PC-9 (cell line): ENCODE measurements at regions not wholly inside any gene's neighbourhood (a gene's known extent, or its start where the extent isn't known, plus 50 kb on each side); places are given as distances from the start of the nearest gene placed in this dataset.

Experiments
- BruUV-seq: library from RNA; stranded (reverse); fragments of 400-500 nt; replicated peaks from 2 replicates; lab custom pipeline; 2021; lab: Mats Ljungman, UMichigan
- CTCF ChIA-PET: fragments of 300-600 bp; sonication (Branson Sonifier 250); formaldehyde crosslinking; loops from one replicate; lab custom pipeline; 2022; ENCODE audit warnings: antibody characterized with exemption; lab: Charles Lee
- POLR2A ChIA-PET: fragments of 300-600 bp; sonication (Branson Sonifier 250); formaldehyde crosslinking; loops from one replicate; lab custom pipeline; 2022; ENCODE audit warnings: antibody characterized with exemption; ENCODE audit not compliant: unreplicated experiment; lab: Charles Lee
- DNase-seq, 2 experiments: peaks; one replicate each; pipeline versions ENCODE4 v3.0.0 to v3.0.0-alpha.2; 2015 to 2022; ENCODE audit warnings: mixed read lengths in 1 of 2
- H2AFZ ChIP-seq: fragments of 200-600 bp; sonication (generic); 2 replicates; pipeline ENCODE4 v1.8.1; 2017; ENCODE audit warnings: antibody characterized with exemption
- H3F3A ChIP-seq: fragments of 200-600 bp; sonication (generic); 2 replicates; pipeline ENCODE4 v1.8.1; 2017; ENCODE audit warnings: antibody characterized with exemption, mild to moderate bottlenecking, low read depth; ENCODE audit not compliant: insufficient read depth
- H3K27ac ChIP-seq: fragments of 200-600 bp; sonication (generic); 2 replicates; pipeline ENCODE4 v1.6.1; 2016; ENCODE audit warnings: mixed run types
- H3K27me3 ChIP-seq: fragments of 200-600 bp; sonication (generic); 2 replicates; pipeline ENCODE4 v1.6.1; 2016; ENCODE audit warnings: low read depth, mixed run types; ENCODE audit not compliant: insufficient read depth
- H3K36me3 ChIP-seq: fragments of 200-600 bp; sonication (generic); 2 replicates; pipeline ENCODE4 v1.6.1; 2016; ENCODE audit warnings: low read depth, mixed run types
- H3K4me1 ChIP-seq: fragments of 200-600 bp; sonication (generic); replicated peaks from 2 replicates; pipeline ENCODE4 v1.6.1; 2016; ENCODE audit warnings: mixed run types; ENCODE audit not compliant: insufficient read depth
- H3K4me2 ChIP-seq: fragments of 200-600 bp; sonication (generic); 2 replicates; pipeline ENCODE4 v1.6.1; 2017; ENCODE audit warnings: mixed run types
- H3K4me3 ChIP-seq: fragments of 200-600 bp; sonication (generic); 2 replicates; pipeline ENCODE4 v1.6.1; 2016; ENCODE audit warnings: mixed run types
- H3K79me2 ChIP-seq: fragments of 200-600 bp; sonication (generic); 2 replicates; pipeline ENCODE4 v1.6.1; 2017; ENCODE audit warnings: low read depth, mixed run types
- H3K9me2 ChIP-seq: fragments of 200-600 bp; sonication (generic); 2 replicates; pipeline ENCODE4 v1.8.1; 2017; ENCODE audit warnings: mild to moderate bottlenecking; ENCODE audit not compliant: insufficient read depth
- H3K9me3 ChIP-seq: fragments of 200-600 bp; sonication (generic); 2 replicates; pipeline ENCODE4 v1.8.1; 2016; ENCODE audit warnings: low read depth; ENCODE audit not compliant: insufficient read depth
- H4K20me1 ChIP-seq: fragments of 200-600 bp; sonication (generic); 2 replicates; pipeline ENCODE4 v1.8.1; 2017; ENCODE audit not compliant: insufficient read depth
- EZH2 ChIP-seq: fragments of 200-600 bp; sonication (generic); IDR thresholded peaks from 2 replicates; pipeline ENCODE4 v1.8.0; 2017; ENCODE audit warnings: antibody characterized with exemption, low read depth
- intact Hi-C: fragments of 100-400 bp; cut with micrococcal nuclease; formaldehyde crosslinking; loops from one replicate; pipeline ENCODE4 v1.10.0; 2022; ENCODE audit not compliant: unreplicated experiment
- TF ChIP-seq, protein P1 (sequence below): fragments of 200-600 bp; sonication (generic); conservative IDR thresholded peaks from 2 replicates; pipeline ENCODE4 v1.6.1; 2017; ENCODE audit warnings: mixed run types, antibody characterized with exemption, mild to moderate bottlenecking, moderate library complexity

- no TSS peak for BruUV-seq
- ChIA-PET POLR2A (no interaction called here), CTCF (no interaction called here)
- H3K79me2 ChIP-seq, result no peaks in the 10 kb centered on the region
- no peak for DNase-seq
- H3F3A ChIP-seq, result no peaks in the 10 kb centered on the region
- no peaks in the 10 kb centered on the region for H3K36me3 ChIP-seq
- TF ChIP-seq EZH2, result no peak
- TF ChIP-seq, protein P1, sequence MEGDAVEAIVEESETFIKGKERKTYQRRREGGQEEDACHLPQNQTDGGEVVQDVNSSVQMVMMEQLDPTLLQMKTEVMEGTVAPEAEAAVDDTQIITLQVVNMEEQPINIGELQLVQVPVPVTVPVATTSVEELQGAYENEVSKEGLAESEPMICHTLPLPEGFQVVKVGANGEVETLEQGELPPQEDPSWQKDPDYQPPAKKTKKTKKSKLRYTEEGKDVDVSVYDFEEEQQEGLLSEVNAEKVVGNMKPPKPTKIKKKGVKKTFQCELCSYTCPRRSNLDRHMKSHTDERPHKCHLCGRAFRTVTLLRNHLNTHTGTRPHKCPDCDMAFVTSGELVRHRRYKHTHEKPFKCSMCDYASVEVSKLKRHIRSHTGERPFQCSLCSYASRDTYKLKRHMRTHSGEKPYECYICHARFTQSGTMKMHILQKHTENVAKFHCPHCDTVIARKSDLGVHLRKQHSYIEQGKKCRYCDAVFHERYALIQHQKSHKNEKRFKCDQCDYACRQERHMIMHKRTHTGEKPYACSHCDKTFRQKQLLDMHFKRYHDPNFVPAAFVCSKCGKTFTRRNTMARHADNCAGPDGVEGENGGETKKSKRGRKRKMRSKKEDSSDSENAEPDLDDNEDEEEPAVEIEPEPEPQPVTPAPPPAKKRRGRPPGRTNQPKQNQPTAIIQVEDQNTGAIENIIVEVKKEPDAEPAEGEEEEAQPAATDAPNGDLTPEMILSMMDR, result no peak
- H3K27me3 ChIP-seq, result no peaks in the 10 kb centered on the region
- H4K20me1 ChIP-seq, result no peaks in the 10 kb centered on the region
- H3K9me3 ChIP-seq, result no peaks in the 10 kb centered on the region
- no peak overlapping the region for H3K4me3 ChIP-seq
- no peaks in the 10 kb centered on the region for H3K9me2 ChIP-seq
- intact Hi-C loops, result no loop called here
- H3K4me2 ChIP-seq, result no peak overlapping the region
- H3K27ac ChIP-seq, result no peak overlapping the region
- H2AFZ ChIP-seq, result no peak overlapping the region
- no peaks in the 10 kb centered on the region for H3K4me1 ChIP-seq
Measured at GRCh38 chr4:64465263-64465662, 56.0 kb upstream of the TECRL start.

- no peaks in the 10 kb centered on the region for H3K4me1 ChIP-seq
Measured at GRCh38 chr4:64464581-64464980, 55.3 kb upstream of the TECRL start.

More at GRCh38 chr4:64464581-64464980, 55.3 kb upstream of the TECRL start:
- no peak for DNase-seq
- H3K36me3 ChIP-seq, result no peaks in the 10 kb centered on the region
- no peaks in the 10 kb centered on the region for H3K9me3 ChIP-seq
- no peaks in the 10 kb centered on the region for H3K27me3 ChIP-seq
- no peak overlapping the region for H2AFZ ChIP-seq
- ChIA-PET POLR2A (no interaction called here), CTCF (no interaction called here)
- intact Hi-C loops, result no loop called here
- no peaks in the 10 kb centered on the region for H3K9me2 ChIP-seq
- no peaks in the 10 kb centered on the region for H4K20me1 ChIP-seq
- no peak overlapping the region for H3K4me3 ChIP-seq
- no peak for TF ChIP-seq EZH2
- TF ChIP-seq, protein P1, result no peak
- no peak overlapping the region for H3K27ac ChIP-seq
- no TSS peak for BruUV-seq
- no peak overlapping the region for H3K4me2 ChIP-seq
- H3F3A ChIP-seq, result no peaks in the 10 kb centered on the region
- H3K79me2 ChIP-seq, result no peaks in the 10 kb centered on the region
